ENCODE measurements at regions not wholly inside any gene's neighbourhood (a gene's known extent, or its start where the extent isn't known, plus 50 kb on each side); places are given as distances from the start of the nearest gene placed in this dataset.

- TF ChIP-seq CHD7 (IDR thresholded peaks at IDR 0.05; ENCODE audit: insufficient replicate concordance, low read length) (no peak), MAX (IDR thresholded peaks at IDR 0.05) (no peak), HDAC6 (IDR thresholded peaks at IDR 0.05; ENCODE audit: low read depth, low read length) (no peak), TCF12 (IDR thresholded peaks at IDR 0.05; ENCODE audit: low read depth, low read length) (no peak)
Measured at GRCh38 chr4:175559526-175559925, 252.5 kb downstream of the GPM6A start (continued).

Measured in H1 (cell line).